AG04450 (cell line): ENCODE measurements at regions not wholly inside any gene's neighbourhood (a gene's known extent, or its start where the extent isn't known, plus 50 kb on each side); places are given as distances from the start of the nearest gene placed in this dataset.

Experiments
- CTCF ChIA-PET: fragments of 300-600, 350-600 bp; formaldehyde crosslinking; extraction: SDS; loops from one replicate; lab custom pipeline; 2022; ENCODE audit warnings: antibody characterized with exemption, inconsistent platforms; lab: Charles Lee
- POLR2A ChIA-PET: fragments of 350-600 bp; formaldehyde crosslinking; extraction: SDS; loops from one replicate; lab custom pipeline; 2021; ENCODE audit warnings: antibody characterized with exemption, inconsistent platforms; lab: Yijun Ruan, JAX
- DNase-seq: peaks from one replicate; pipeline ENCODE4 v3.0.0-alpha.2; 2011; ENCODE audit warnings: low read depth, low spot score
- H3K27ac ChIP-seq: one replicate; pipeline ENCODE4 v1.5.1; 2012; ENCODE audit warnings: low read depth, low read length, control low read depth
- H3K27me3 ChIP-seq: one replicate; pipeline ENCODE4 v1.6.0; 2012; ENCODE audit warnings: low read length; ENCODE audit not compliant: control insufficient read depth, insufficient read depth
- H3K4me3 ChIP-seq: 2 replicates; pipeline ENCODE4 v1.5.1; 2011; ENCODE audit warnings: mild to moderate bottlenecking, low read depth, low read length, control low read depth
- H3K9me3 ChIP-seq: 2 replicates; pipeline ENCODE4 v1.5.1; 2012; ENCODE audit warnings: low read length; ENCODE audit not compliant: control insufficient read depth, insufficient read depth
- CTCF ChIP-seq: IDR thresholded peaks from 2 replicates; pipeline ENCODE4 v1.5.1; 2011; ENCODE audit warnings: low read depth, low read length, control low read depth, inconsistent platforms

- POLR2A ChIA-PET, result interaction anchor here (0.6 kb wide), 1 partner anchor 31 kb away, joined by 7 read pairs; no protein-coding TSS in a partner anchor
- no peak for TF ChIP-seq CTCF
- no peak overlapping the region for H3K27ac ChIP-seq
- CTCF ChIA-PET, result no interaction called here
- no peak for DNase-seq
- no peak overlapping the region for H3K4me3 ChIP-seq
- no peaks in the 10 kb centered on the region for H3K27me3 ChIP-seq
- no peaks in the 10 kb centered on the region for H3K9me3 ChIP-seq
Measured at GRCh38 chrX:23168291-23168690, 166.4 kb upstream of the PTCHD1 start.

- ChIA-PET POLR2A (no interaction called here), CTCF (no interaction called here)
- H3K4me3 ChIP-seq, result no peak overlapping the region
- no peak for TF ChIP-seq CTCF
- no peak for DNase-seq
- no peak overlapping the region for H3K27ac ChIP-seq
- H3K27me3 ChIP-seq, result no peaks in the 10 kb centered on the region
- H3K9me3 ChIP-seq, result no peaks in the 10 kb centered on the region
Measured at GRCh38 chrX:23185951-23186350, 148.7 kb upstream of the PTCHD1 start.

GRCh38 chrX:23187819-23188218 is 146.8 kb upstream of the PTCHD1 start:
- no peak for TF ChIP-seq CTCF
- DNase-seq, result no peak
- Histone ChIP-seq H3K9me3 (no peaks in the 10 kb centered on the region), H3K4me3 (no peak overlapping the region), H3K27ac (no peak overlapping the region), H3K27me3 (no peaks in the 10 kb centered on the region)
- POLR2A ChIA-PET, result no interaction called here
- CTCF ChIA-PET, result no interaction called here

GRCh38 chrX:23194885-23195554 is 139.6 kb upstream of the PTCHD1 start:
- CTCF ChIA-PET, result no interaction called here
- no peaks in the 10 kb centered on the region for H3K9me3 ChIP-seq
- TF ChIP-seq CTCF, result no peak
- no peak overlapping the region for H3K4me3 ChIP-seq
- POLR2A ChIA-PET, result no interaction called here
- H3K27ac ChIP-seq, result no peak overlapping the region
- no peak for DNase-seq
- no peaks in the 10 kb centered on the region for H3K27me3 ChIP-seq

- CTCF ChIA-PET, result interaction anchor here (0.5 to 0.7 kb wide), 2 partner anchors 224 to 1886 kb away, joined by 3 read pairs; no protein-coding TSS in a partner anchor
- TF ChIP-seq CTCF, result no peak
- H3K27ac ChIP-seq, result no peak overlapping the region
- no peak for DNase-seq
- no peaks in the 10 kb centered on the region for H3K9me3 ChIP-seq
- H3K27me3 ChIP-seq, result no peaks in the 10 kb centered on the region
- POLR2A ChIA-PET, result no interaction called here
- H3K4me3 ChIP-seq, result no peak overlapping the region
Measured at GRCh38 chrX:23195761-23196160, 138.9 kb upstream of the PTCHD1 start.
